ENCODE measurements at regions not wholly inside any gene's neighbourhood (a gene's known extent, or its start where the extent isn't known, plus 50 kb on each side); places are given as distances from the start of the nearest gene placed in this dataset.

DNA sequence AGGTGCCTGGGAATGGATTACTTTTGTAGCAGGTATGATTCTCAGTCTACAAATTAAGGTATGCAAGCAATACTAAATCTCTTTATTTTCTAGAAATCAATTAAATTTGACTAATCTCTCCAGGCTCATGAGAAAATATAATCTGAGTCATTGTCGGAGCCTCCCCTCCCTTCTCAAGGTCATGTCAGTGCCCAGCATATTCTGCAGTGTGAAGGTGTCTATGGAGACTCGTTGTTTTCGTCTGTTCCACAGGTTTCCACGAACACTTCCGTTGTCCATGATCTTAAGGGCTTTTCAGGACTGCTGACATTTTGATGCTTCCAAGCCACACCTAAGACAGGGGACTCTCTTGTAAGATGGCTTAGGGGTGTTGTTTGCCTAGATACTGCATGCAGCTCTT is 56.6 kb upstream of the SCOC start:
- H3K9ac ChIP-seq (ENCODE audit: low read depth, low read length, poor library complexity, severe bottlenecking): no peak overlapping the region
- no peak for TF ChIP-seq CTCF (conservative IDR thresholded peaks at IDR 0.05; ENCODE audit: low read length)
- TF ChIP-seq EZH2phosphoT487 (IDR thresholded peaks at IDR 0.05; ENCODE audit: borderline replicate concordance): no peak
- no peak overlapping the region for H3K4me3 ChIP-seq (ENCODE audit: low read length, poor library complexity, severe bottlenecking)
- no peak overlapping the region for H2AFZ ChIP-seq (ENCODE audit: low read length)
- H3K79me2 ChIP-seq (ENCODE audit: insufficient read depth, low read length): no peaks in the 10 kb centered on the region
- H3F3A ChIP-seq (ENCODE audit: low read depth): no peaks in the 10 kb centered on the region
- H3K9me3 ChIP-seq (ENCODE audit: insufficient read depth, low read depth, low read length): no peaks in the 10 kb centered on the region
- no peaks in the 10 kb centered on the region for H3K36me3 ChIP-seq (ENCODE audit: insufficient read depth, low read length)
- no peaks in the 10 kb centered on the region for H3K27me3 ChIP-seq (ENCODE audit: insufficient read depth, low read length, poor library complexity, severe bottlenecking)
- H3K4me2 ChIP-seq (ENCODE audit: low read depth, low read length, poor library complexity, severe bottlenecking): no peak overlapping the region
- no peaks in the 10 kb centered on the region for H3K4me1 ChIP-seq (ENCODE audit: insufficient read depth, low read length, poor library complexity, severe bottlenecking)
- no peaks in the 10 kb centered on the region for H4K20me1 ChIP-seq (ENCODE audit: insufficient read depth, low read length, poor library complexity, severe bottlenecking)
- no peaks in the 10 kb centered on the region for H3K9me2 ChIP-seq (replicated peaks; ENCODE audit: low read depth, low read length)

- TF ChIP-seq EZH2phosphoT487 (IDR thresholded peaks at IDR 0.05; ENCODE audit: borderline replicate concordance) (no peak), CTCF (conservative IDR thresholded peaks at IDR 0.05; ENCODE audit: low read length) (no peak)
- Histone ChIP-seq H3K79me2 (ENCODE audit: insufficient read depth, low read length) (no peaks in the 10 kb centered on the region), H2AFZ (ENCODE audit: low read length) (no peak overlapping the region), H3F3A (ENCODE audit: low read depth) (no peaks in the 10 kb centered on the region), H3K27me3 (ENCODE audit: insufficient read depth, low read length, poor library complexity, severe bottlenecking) (no peaks in the 10 kb centered on the region), H3K4me1 (ENCODE audit: insufficient read depth, low read length, poor library complexity, severe bottlenecking) (no peaks in the 10 kb centered on the region), H3K36me3 (ENCODE audit: insufficient read depth, low read length) (no peaks in the 10 kb centered on the region), H3K4me2 (ENCODE audit: low read depth, low read length, poor library complexity, severe bottlenecking) (no peak overlapping the region), H3K9ac (ENCODE audit: low read depth, low read length, poor library complexity, severe bottlenecking) (no peak overlapping the region), H3K9me3 (ENCODE audit: insufficient read depth, low read depth, low read length) (no peaks in the 10 kb centered on the region), H3K4me3 (ENCODE audit: low read length, poor library complexity, severe bottlenecking) (no peak overlapping the region), H3K9me2 (replicated peaks; ENCODE audit: low read depth, low read length) (no peaks in the 10 kb centered on the region), H4K20me1 (ENCODE audit: insufficient read depth, low read length, poor library complexity, severe bottlenecking) (no peaks in the 10 kb centered on the region)
These were observed 57.5 kb upstream of the SCOC start for GRCh38 chr4:140315970-140316369.

GRCh38 chr4:140315438-140315837 is 58.0 kb upstream of the SCOC start:
- Histone ChIP-seq H2AFZ (ENCODE audit: low read length) (no peak overlapping the region), H3K4me2 (ENCODE audit: low read depth, low read length, poor library complexity, severe bottlenecking) (no peak overlapping the region), H3K4me1 (ENCODE audit: insufficient read depth, low read length, poor library complexity, severe bottlenecking) (no peaks in the 10 kb centered on the region), H3K36me3 (ENCODE audit: insufficient read depth, low read length) (no peaks in the 10 kb centered on the region), H4K20me1 (ENCODE audit: insufficient read depth, low read length, poor library complexity, severe bottlenecking) (no peaks in the 10 kb centered on the region), H3F3A (ENCODE audit: low read depth) (no peaks in the 10 kb centered on the region), H3K9ac (ENCODE audit: low read depth, low read length, poor library complexity, severe bottlenecking) (no peak overlapping the region), H3K9me3 (ENCODE audit: insufficient read depth, low read depth, low read length) (no peaks in the 10 kb centered on the region), H3K4me3 (ENCODE audit: low read length, poor library complexity, severe bottlenecking) (no peak overlapping the region), H3K9me2 (replicated peaks; ENCODE audit: low read depth, low read length) (no peaks in the 10 kb centered on the region), H3K79me2 (ENCODE audit: insufficient read depth, low read length) (no peaks in the 10 kb centered on the region), H3K27me3 (ENCODE audit: insufficient read depth, low read length, poor library complexity, severe bottlenecking) (no peaks in the 10 kb centered on the region)
- no peak for TF ChIP-seq EZH2phosphoT487 (IDR thresholded peaks at IDR 0.05; ENCODE audit: borderline replicate concordance)
- no peak for TF ChIP-seq CTCF (conservative IDR thresholded peaks at IDR 0.05; ENCODE audit: low read length)

All from Loucy (cell line).